K562 (cell line): ENCODE measurements at regions not wholly inside any gene's neighbourhood (a gene's known extent, or its start where the extent isn't known, plus 50 kb on each side); places are given as distances from the start of the nearest gene placed in this dataset.

ENCODE experiments used
- BCL6 ChIP-seq: fragments of 250-450 bp; sonication (Bioruptor Pico); IDR thresholded peaks from 2 replicates; pipeline ENCODE4 v1.4.0; 2020
- BMI1 ChIP-seq: fragments of 150-350 bp; IDR thresholded peaks from 2 replicates; pipeline ENCODE4 v1.6.1; 2014; ENCODE audit warnings: low read length
- CHD1 ChIP-seq: fragments of 200-600 bp; sonication (generic); IDR thresholded peaks from one replicate; pipeline ENCODE4 v1.6.1; 2012; ENCODE audit warnings: mild to moderate bottlenecking, moderate library complexity, low read length, inconsistent platforms
- CSDE1 ChIP-seq, 2 experiments: fragments of 450-650 bp; IDR thresholded peaks; 2 replicates each; pipeline ENCODE4 v1.6.1; 2016; ENCODE audit warnings: mild to moderate bottlenecking in 1 of 2
- DNMT1 ChIP-seq: fragments of 450-650 bp; IDR thresholded peaks from 2 replicates; pipeline ENCODE4 v1.6.1; 2016; ENCODE audit warnings: antibody characterized with exemption, mild to moderate bottlenecking
- ETV1 ChIP-seq: fragments of 450-650 bp; conservative IDR thresholded peaks from 2 replicates; pipeline ENCODE4 v1.6.1; 2016; ENCODE audit warnings: missing genetic modification characterization, control low read depth, low read depth, missing compliant biosample characterization
- GABPB2 ChIP-seq: fragments of 250-450 bp; sonication (Bioruptor Pico); conservative IDR thresholded peaks from 2 replicates; pipeline ENCODE4 v1.5.1; 2021; ENCODE audit warnings: mild to moderate bottlenecking
- HSF4 ChIP-seq: fragments of 250-450 bp; sonication (Bioruptor Pico); IDR thresholded peaks from 2 replicates; pipeline ENCODE4 v2.1.2; 2022; ENCODE audit warnings: mild to moderate bottlenecking, moderate library complexity, borderline replicate concordance
- KHSRP ChIP-seq: fragments of 450-650 bp; IDR thresholded peaks from 2 replicates; pipeline ENCODE4 v1.6.1; 2017
- KLF6 ChIP-seq: fragments of 250-450 bp; sonication (Bioruptor Pico); IDR thresholded peaks from 2 replicates; pipeline ENCODE4 v1.4.0; 2020; ENCODE audit warnings: mild to moderate bottlenecking, moderate library complexity, borderline replicate concordance
- MCM3 ChIP-seq: fragments of 450-650 bp; IDR thresholded peaks from 2 replicates; pipeline ENCODE4 v1.6.1; 2016
- NFXL1 ChIP-seq: fragments of 450-650 bp; formaldehyde crosslinking; IDR thresholded peaks from 2 replicates; pipeline ENCODE4 v1.4.0; 2021; ENCODE audit warnings: mild to moderate bottlenecking
- NR2F6 ChIP-seq: fragments of 450-650 bp; formaldehyde crosslinking; IDR thresholded peaks from 2 replicates; pipeline ENCODE4 v1.4.0; 2020; ENCODE audit warnings: mild to moderate bottlenecking
- PPARD ChIP-seq: fragments of 250-450 bp; sonication (Bioruptor Pico); IDR thresholded peaks from 2 replicates; pipeline ENCODE4 v1.8.0; 2022; ENCODE audit warnings: inconsistent platforms, mild to moderate bottlenecking, moderate library complexity
- RBM15 ChIP-seq: fragments of 200-400 bp; formaldehyde crosslinking; IDR thresholded peaks from 2 replicates; pipeline ENCODE4 v1.6.1; 2018; ENCODE audit warnings: mild to moderate bottlenecking, low read length, moderate library complexity; ENCODE audit not compliant: insufficient read depth
- RBM39 ChIP-seq: fragments of 200-400 bp; formaldehyde crosslinking; optimal IDR thresholded peaks from 2 replicates; pipeline ENCODE3; 2018; ENCODE audit warnings: low read depth, low read length
- SMAD4 ChIP-seq: fragments of 250-450 bp; sonication (Bioruptor Pico); conservative IDR thresholded peaks from 2 replicates; pipeline ENCODE4 v1.8.0; 2021; ENCODE audit warnings: inconsistent platforms, mild to moderate bottlenecking, moderate library complexity
- ZBTB1 ChIP-seq: sonication (generic); formaldehyde crosslinking; IDR thresholded peaks from 2 replicates; pipeline ENCODE4 v1.8.1; 2023; ENCODE audit warnings: missing genetic modification reagents, low read depth, mild to moderate bottlenecking, borderline replicate concordance
- ZBTB17 ChIP-seq: fragments of 450-650 bp; formaldehyde crosslinking; IDR thresholded peaks from 2 replicates; pipeline ENCODE4 v1.4.0; 2020; ENCODE audit warnings: mild to moderate bottlenecking
- ZFPM2 ChIP-seq: fragments of 250-450 bp; sonication (Bioruptor Pico); IDR thresholded peaks from 2 replicates; pipeline ENCODE4 v1.5.1; 2022; ENCODE audit warnings: mild to moderate bottlenecking
- ZNF324 ChIP-seq: fragments of 250-450 bp; sonication (Bioruptor Pico); IDR thresholded peaks from 2 replicates; pipeline ENCODE4 v1.4.0; 2020; ENCODE audit warnings: mild to moderate bottlenecking
- ZNF408 ChIP-seq: fragments of 250-450 bp; sonication (Bioruptor Pico); IDR thresholded peaks from 2 replicates; pipeline ENCODE4 v1.4.0; 2020; ENCODE audit warnings: low read depth, mild to moderate bottlenecking, moderate library complexity
- TF ChIP-seq, protein P1 (sequence below): sonication (generic); formaldehyde crosslinking; IDR thresholded peaks from 2 replicates; pipeline ENCODE4 v1.8.1; 2023; ENCODE audit warnings: mild to moderate bottlenecking, missing genetic modification reagents

DNA sequence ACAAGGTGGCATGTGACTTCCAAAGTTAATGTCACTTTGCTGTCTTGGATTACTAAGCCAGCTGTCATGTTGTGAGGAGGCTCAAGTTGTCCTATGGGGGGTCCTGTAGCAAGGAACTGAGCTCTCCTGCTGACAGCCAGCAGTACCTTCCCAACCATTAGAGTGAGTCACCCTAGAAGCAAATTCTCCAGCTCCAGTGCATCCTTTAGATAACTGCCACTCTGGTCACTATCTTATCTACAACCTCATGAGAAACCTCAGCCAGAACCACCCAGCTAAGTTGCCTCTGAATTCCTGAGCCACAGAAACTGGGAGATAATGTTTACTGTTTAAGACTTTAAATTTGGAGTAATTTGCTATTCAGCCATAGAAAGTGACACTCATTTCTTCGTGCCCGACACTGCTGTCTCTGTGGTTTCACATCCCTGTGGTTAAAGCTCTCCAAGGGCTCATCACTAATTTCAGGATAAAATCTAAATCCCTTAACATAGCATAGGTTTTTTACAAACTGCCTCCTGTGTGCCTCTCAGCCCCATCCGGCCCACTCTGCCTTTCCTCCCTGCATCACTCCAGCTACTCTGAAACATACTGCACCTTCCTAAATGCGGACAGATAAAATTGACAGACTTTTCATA is 83.5 kb downstream of the PRR15 start (continued):
- TF ChIP-seq, protein P1, sequence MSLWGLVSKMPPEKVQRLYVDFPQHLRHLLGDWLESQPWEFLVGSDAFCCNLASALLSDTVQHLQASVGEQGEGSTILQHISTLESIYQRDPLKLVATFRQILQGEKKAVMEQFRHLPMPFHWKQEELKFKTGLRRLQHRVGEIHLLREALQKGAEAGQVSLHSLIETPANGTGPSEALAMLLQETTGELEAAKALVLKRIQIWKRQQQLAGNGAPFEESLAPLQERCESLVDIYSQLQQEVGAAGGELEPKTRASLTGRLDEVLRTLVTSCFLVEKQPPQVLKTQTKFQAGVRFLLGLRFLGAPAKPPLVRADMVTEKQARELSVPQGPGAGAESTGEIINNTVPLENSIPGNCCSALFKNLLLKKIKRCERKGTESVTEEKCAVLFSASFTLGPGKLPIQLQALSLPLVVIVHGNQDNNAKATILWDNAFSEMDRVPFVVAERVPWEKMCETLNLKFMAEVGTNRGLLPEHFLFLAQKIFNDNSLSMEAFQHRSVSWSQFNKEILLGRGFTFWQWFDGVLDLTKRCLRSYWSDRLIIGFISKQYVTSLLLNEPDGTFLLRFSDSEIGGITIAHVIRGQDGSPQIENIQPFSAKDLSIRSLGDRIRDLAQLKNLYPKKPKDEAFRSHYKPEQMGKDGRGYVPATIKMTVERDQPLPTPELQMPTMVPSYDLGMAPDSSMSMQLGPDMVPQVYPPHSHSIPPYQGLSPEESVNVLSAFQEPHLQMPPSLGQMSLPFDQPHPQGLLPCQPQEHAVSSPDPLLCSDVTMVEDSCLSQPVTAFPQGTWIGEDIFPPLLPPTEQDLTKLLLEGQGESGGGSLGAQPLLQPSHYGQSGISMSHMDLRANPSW (CRISPR knock-in tag): no peak
- TF ChIP-seq SMAD4 (CRISPR knock-in tag): peak; percentile 49; the same call in 1 of the 2 replicates
- TF ChIP-seq ZFPM2: no peak
- no peak for TF ChIP-seq ZBTB1 (CRISPR knock-in tag)
- TF ChIP-seq RBM39: no peak
- no peak for TF ChIP-seq CHD1
- no peak for TF ChIP-seq ETV1 (tag)
- no peak for TF ChIP-seq RBM15
- no peak for TF ChIP-seq MCM3
- no peak for TF ChIP-seq GABPB2 (CRISPR knock-in tag)
- TF ChIP-seq NR2F6: no peak
- no peak for TF ChIP-seq DNMT1
- no peak for TF ChIP-seq ZBTB17 (CRISPR knock-in tag)
- no peak for TF ChIP-seq NFXL1 (CRISPR knock-in tag)
- TF ChIP-seq BMI1: no peak
- no peak for TF ChIP-seq PPARD (CRISPR knock-in tag)
- no peak for TF ChIP-seq HSF4 (CRISPR knock-in tag)
- TF ChIP-seq ZNF408 (CRISPR knock-in tag): no peak
- TF ChIP-seq CSDE1 (IDR thresholded peaks at IDR 0.05): no peak
- no peak for TF ChIP-seq ZNF324 (CRISPR knock-in tag)
- TF ChIP-seq BCL6 (CRISPR knock-in tag): no peak
- no peak for TF ChIP-seq KHSRP
- TF ChIP-seq KLF6 (CRISPR knock-in tag): no peak
